HEK293 (cell line): ENCODE measurements at regions not wholly inside any gene's neighbourhood (a gene's known extent, or its start where the extent isn't known, plus 50 kb on each side); places are given as distances from the start of the nearest gene placed in this dataset.
"Not testable (repeated sequence)": the region's sequence is repeated elsewhere in the genome, so short reads cannot be mapped to it uniquely, and the experiment has no call there.

Experiments
- CTCF ChIP-seq: fragments of 450-650 bp; formaldehyde crosslinking; IDR thresholded peaks from 2 replicates; pipeline ENCODE4 v1.5.1; 2016; ENCODE audit warnings: missing biosample characterization, missing genetic modification characterization
- ZNF292 ChIP-seq: fragments of 450-650 bp; formaldehyde crosslinking; IDR thresholded peaks from 2 replicates; pipeline ENCODE4 v1.5.1; 2016; ENCODE audit warnings: low read depth, missing biosample characterization, missing genetic modification characterization, borderline replicate concordance
- ZNF510 ChIP-seq: fragments of 450-650 bp; formaldehyde crosslinking; IDR thresholded peaks from 2 replicates; pipeline ENCODE4 v1.5.1; 2018; ENCODE audit warnings: mild to moderate bottlenecking, missing genetic modification characterization, missing biosample characterization; ENCODE audit not compliant: insufficient replicate concordance
- ZNF639 ChIP-seq: fragments of 450-650 bp; formaldehyde crosslinking; IDR thresholded peaks from 2 replicates; pipeline ENCODE4 v1.5.1; 2016; ENCODE audit warnings: missing biosample characterization, missing genetic modification characterization
- TF ChIP-seq, protein P1 (sequence below): fragments of 450-650 bp; formaldehyde crosslinking; IDR thresholded peaks from 2 replicates; pipeline ENCODE4 v1.5.1; 2016; ENCODE audit warnings: missing biosample characterization, missing genetic modification characterization

GRCh38 chr9:63787454-63787853, 1497.6 kb downstream of the FOXD4L5 start:
- TF ChIP-seq CTCF, ZNF292, ZNF510, ZNF639 (tag by site-specific recombination): not testable (repeated sequence)
- TF ChIP-seq, protein P1, sequence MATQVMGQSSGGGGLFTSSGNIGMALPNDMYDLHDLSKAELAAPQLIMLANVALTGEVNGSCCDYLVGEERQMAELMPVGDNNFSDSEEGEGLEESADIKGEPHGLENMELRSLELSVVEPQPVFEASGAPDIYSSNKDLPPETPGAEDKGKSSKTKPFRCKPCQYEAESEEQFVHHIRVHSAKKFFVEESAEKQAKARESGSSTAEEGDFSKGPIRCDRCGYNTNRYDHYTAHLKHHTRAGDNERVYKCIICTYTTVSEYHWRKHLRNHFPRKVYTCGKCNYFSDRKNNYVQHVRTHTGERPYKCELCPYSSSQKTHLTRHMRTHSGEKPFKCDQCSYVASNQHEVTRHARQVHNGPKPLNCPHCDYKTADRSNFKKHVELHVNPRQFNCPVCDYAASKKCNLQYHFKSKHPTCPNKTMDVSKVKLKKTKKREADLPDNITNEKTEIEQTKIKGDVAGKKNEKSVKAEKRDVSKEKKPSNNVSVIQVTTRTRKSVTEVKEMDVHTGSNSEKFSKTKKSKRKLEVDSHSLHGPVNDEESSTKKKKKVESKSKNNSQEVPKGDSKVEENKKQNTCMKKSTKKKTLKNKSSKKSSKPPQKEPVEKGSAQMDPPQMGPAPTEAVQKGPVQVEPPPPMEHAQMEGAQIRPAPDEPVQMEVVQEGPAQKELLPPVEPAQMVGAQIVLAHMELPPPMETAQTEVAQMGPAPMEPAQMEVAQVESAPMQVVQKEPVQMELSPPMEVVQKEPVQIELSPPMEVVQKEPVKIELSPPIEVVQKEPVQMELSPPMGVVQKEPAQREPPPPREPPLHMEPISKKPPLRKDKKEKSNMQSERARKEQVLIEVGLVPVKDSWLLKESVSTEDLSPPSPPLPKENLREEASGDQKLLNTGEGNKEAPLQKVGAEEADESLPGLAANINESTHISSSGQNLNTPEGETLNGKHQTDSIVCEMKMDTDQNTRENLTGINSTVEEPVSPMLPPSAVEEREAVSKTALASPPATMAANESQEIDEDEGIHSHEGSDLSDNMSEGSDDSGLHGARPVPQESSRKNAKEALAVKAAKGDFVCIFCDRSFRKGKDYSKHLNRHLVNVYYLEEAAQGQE = not testable (repeated sequence)
